GM12865 (cell line): ENCODE measurements at regions not wholly inside any gene's neighbourhood (a gene's known extent, or its start where the extent isn't known, plus 50 kb on each side); places are given as distances from the start of the nearest gene placed in this dataset.

Source experiments
- DNase-seq: peaks from one replicate; pipeline ENCODE4 v3.0.0; 2010; ENCODE audit warnings: low read depth
- H3K4me3 ChIP-seq: 2 replicates; pipeline ENCODE4 v1.5.1; 2011; ENCODE audit warnings: mild to moderate bottlenecking, low read depth, low read length, control low read depth
- CTCF ChIP-seq: IDR thresholded peaks from 2 replicates; pipeline ENCODE4 v1.5.1; 2011; ENCODE audit warnings: low read length, control low read depth, low read depth, inconsistent platforms; ENCODE audit not compliant: insufficient read depth; ENCODE audit errors: missing control alignments

DNA sequence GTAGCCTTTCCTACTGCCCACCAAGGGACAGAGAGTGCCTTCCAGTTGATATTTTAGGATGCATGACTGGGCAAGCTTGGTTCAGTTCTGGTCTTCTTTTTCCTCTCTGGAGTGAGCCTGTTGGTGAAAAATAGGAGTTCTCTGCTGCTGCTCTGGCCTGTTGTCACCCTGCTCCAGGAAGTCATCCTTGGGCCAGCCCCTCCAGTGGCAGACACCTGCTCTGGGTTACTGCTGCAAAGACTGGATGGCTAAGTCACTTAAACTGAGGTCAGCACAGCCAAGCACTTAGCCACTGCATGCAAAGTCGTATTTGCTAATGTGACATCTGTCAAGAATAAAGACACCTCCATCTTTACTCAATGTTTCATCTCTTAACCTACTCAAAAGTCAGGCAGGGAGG is 219.6 kb upstream of the ID2 start:
- no peak for TF ChIP-seq CTCF
- DNase-seq, result no peak
- no peak overlapping the region for H3K4me3 ChIP-seq

DNA sequence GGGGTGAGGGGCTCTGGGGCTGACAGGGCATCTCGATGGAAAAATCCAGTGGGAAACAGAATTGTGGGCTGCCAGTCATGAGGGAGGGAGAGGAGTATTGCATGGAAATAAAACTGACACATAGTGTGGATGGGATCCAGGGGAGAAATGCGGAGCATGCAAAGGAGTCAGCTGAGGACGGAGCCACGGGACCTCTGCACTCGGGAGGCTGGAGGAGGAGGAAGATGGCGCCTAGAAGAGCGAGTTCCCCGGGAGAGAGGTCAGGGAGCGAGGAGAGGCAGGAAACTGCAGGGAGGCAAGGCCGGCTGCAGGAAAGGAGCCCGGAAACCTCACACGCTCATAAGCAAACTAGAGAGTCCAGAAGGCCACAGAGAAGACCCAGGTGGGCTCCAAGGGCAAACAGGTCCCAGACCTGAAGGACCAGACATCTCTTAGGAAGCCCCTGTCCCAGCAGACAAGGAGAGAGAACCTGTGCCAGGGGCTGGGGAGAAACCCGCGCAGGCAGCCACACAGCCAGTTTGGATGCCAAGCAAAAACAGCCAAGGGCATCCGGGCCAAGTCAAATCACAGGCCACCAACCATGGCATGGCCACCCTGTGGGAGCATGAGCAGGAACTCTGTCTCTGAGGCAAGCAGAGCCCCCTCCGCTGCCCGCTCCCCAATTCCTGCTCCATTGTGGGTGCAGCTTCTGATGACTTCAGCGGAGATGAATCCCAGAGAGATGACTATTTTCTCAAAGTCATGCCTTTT is 218.8 kb upstream of the ID2 start:
- no peak overlapping the region for H3K4me3 ChIP-seq

GRCh38 chr2:8465560-8465959 is 216.3 kb upstream of the ID2 start:
- no peak for DNase-seq
- TF ChIP-seq CTCF, result no peak
- no peak overlapping the region for H3K4me3 ChIP-seq

More for the DNA sequence above, 218.8 kb upstream of the ID2 start:
- no peak for TF ChIP-seq CTCF
- DNase-seq, result no peak

- H3K4me3 ChIP-seq, result no peak overlapping the region
- no peak for TF ChIP-seq CTCF
- peak; percentile 47 for DNase-seq
Observed at GRCh38 chr2:8469709-8470493, 212.0 kb upstream of the ID2 start.

- DNase-seq, result peak; percentile 79
- H3K4me3 ChIP-seq, result no peak overlapping the region
- TF ChIP-seq CTCF, result no peak
Observed at GRCh38 chr2:8472545-8473323, 209.1 kb upstream of the ID2 start.

GRCh38 chr2:8475349-8476031 is 206.4 kb upstream of the ID2 start:
- TF ChIP-seq CTCF, result no peak
- H3K4me3 ChIP-seq, result no peak overlapping the region
- peak; percentile 70 for DNase-seq
